Endothelial cell of umbilical vein (primary cell): ENCODE measurements at regions not wholly inside any gene's neighbourhood (a gene's known extent, or its start where the extent isn't known, plus 50 kb on each side); places are given as distances from the start of the nearest gene placed in this dataset.
"Not testable (repeated sequence)": the region's sequence is repeated elsewhere in the genome, so short reads cannot be mapped to it uniquely, and the experiment has no call there.

Experiments used
- BruUV-seq: library from RNA; stranded (reverse); fragments of 400-500 nt; replicated peaks from 2 replicates; lab custom pipeline; 2021; lab: Mats Ljungman, UMichigan
- CTCF ChIA-PET: fragments of 300-600, 350-600 bp; sonication (Branson Sonifier 250); formaldehyde crosslinking; loops from one replicate; lab custom pipeline; 2021; ENCODE audit warnings: antibody characterized with exemption, inconsistent platforms; lab: Charles Lee
- POLR2A ChIA-PET: fragments of 300-600, 350-600 bp; sonication (Branson Sonifier 250); formaldehyde crosslinking; loops from one replicate; lab custom pipeline; 2021; ENCODE audit warnings: antibody characterized with exemption, inconsistent platforms; lab: Charles Lee
- DNase-seq: peaks from one replicate; pipeline ENCODE4 v3.0.0-alpha.2; 2011; ENCODE audit warnings: low read depth, low spot score
- FAIRE-seq: peaks from 2 replicates; lab custom pipeline; 2011; peaks lifted over from hg19 to GRCh38; lab: Jason Lieb, UNC
- H2AFZ ChIP-seq: 2 replicates; pipeline ENCODE4 v1.6.0; 2012; ENCODE audit warnings: low read depth, low read length, control low read depth, inconsistent platforms
- H3K27ac ChIP-seq: 2 replicates; pipeline ENCODE4 v1.5.1; 2011; ENCODE audit warnings: low read depth, mild to moderate bottlenecking, control low read depth, low read length, moderate library complexity; ENCODE audit not compliant: insufficient read depth
- H3K27me3 ChIP-seq, 2 experiments: 2 replicates each; pipeline versions ENCODE4 v1.6.0 to v1.6.1; 2011; ENCODE audit warnings: low read length in 2 of 2, mixed read lengths in 1 of 2; ENCODE audit not compliant: control insufficient read depth in 2 of 2, insufficient read depth in 2 of 2
- H3K36me3 ChIP-seq, 2 experiments: 2 replicates in 1 of 2; 3 replicates in 1 of 2; pipeline ENCODE4 v1.5.1; 2011; ENCODE audit warnings: low read length in 2 of 2, mild to moderate bottlenecking in 1 of 2, moderate library complexity in 1 of 2; ENCODE audit not compliant: control insufficient read depth in 2 of 2, insufficient read depth in 2 of 2; ENCODE audit errors: extremely low read depth in 1 of 2
- H3K4me1 ChIP-seq: 3 replicates; pipeline ENCODE4 v1.5.1; 2011; ENCODE audit warnings: mild to moderate bottlenecking, low read length; ENCODE audit not compliant: control insufficient read depth, insufficient read depth; ENCODE audit errors: extremely low read depth
- H3K4me2 ChIP-seq: 2 replicates; pipeline ENCODE4 v1.6.1; 2011; ENCODE audit warnings: low read length, control low read depth, mixed read lengths; ENCODE audit not compliant: insufficient read depth
- H3K4me3 ChIP-seq, 3 experiments: fragments of 200-600 bp in 1 of 3; sonication (generic), shearing (Covaris generic) in 1 of 3; replicated peaks in 1 of 3; 2 replicates each; pipeline ENCODE4 v1.5.1; 2011 to 2016; ENCODE audit warnings: control low read depth in 3 of 3, low read length in 3 of 3, mild to moderate bottlenecking in 2 of 3, inconsistent platforms in 1 of 3, low read depth in 1 of 3, moderate library complexity in 1 of 3; ENCODE audit not compliant: insufficient read depth in 1 of 3
- H3K79me2 ChIP-seq: 2 replicates; pipeline ENCODE4 v1.6.0; 2012; ENCODE audit warnings: low read length, inconsistent platforms; ENCODE audit not compliant: control insufficient read depth, insufficient read depth
- H3K9ac ChIP-seq: replicated peaks from 2 replicates; pipeline ENCODE3; 2011; ENCODE audit warnings: low read length, control low read depth; ENCODE audit not compliant: insufficient read depth; ENCODE audit errors: extremely low read depth
- H3K9me1 ChIP-seq: replicated peaks from 3 replicates; pipeline ENCODE4 v1.6.0; 2011; ENCODE audit warnings: mild to moderate bottlenecking, low read length; ENCODE audit not compliant: control insufficient read depth, insufficient read depth; ENCODE audit errors: extremely low read depth
- H3K9me3 ChIP-seq: replicated peaks from 2 replicates; pipeline ENCODE4 v1.5.1; 2012; ENCODE audit warnings: low read length, inconsistent platforms; ENCODE audit not compliant: control insufficient read depth, insufficient read depth
- H4K20me1 ChIP-seq: replicated peaks from 2 replicates; pipeline ENCODE3; 2011; ENCODE audit warnings: mild to moderate bottlenecking, low read length; ENCODE audit not compliant: control insufficient read depth, insufficient read depth; ENCODE audit errors: extremely low read depth
- EZH2 ChIP-seq: IDR thresholded peaks from 2 replicates; pipeline ENCODE4 v1.6.1; 2012; ENCODE audit warnings: borderline replicate concordance, low read depth, mild to moderate bottlenecking, moderate library complexity, low read length, inconsistent platforms; ENCODE audit not compliant: severe bottlenecking
- FOS ChIP-seq: IDR thresholded peaks from 2 replicates; pipeline ENCODE4 v1.6.1; 2011; ENCODE audit warnings: mild to moderate bottlenecking, low read length, moderate library complexity, borderline replicate concordance; ENCODE audit not compliant: insufficient read depth
- GATA2 ChIP-seq: IDR thresholded peaks from 2 replicates; pipeline ENCODE4 v1.7.0; 2011; ENCODE audit warnings: low read depth, mild to moderate bottlenecking, moderate library complexity, mixed read lengths, low read length; ENCODE audit not compliant: insufficient read length, insufficient read depth
- JUN ChIP-seq: IDR thresholded peaks from 2 replicates; pipeline ENCODE4 v1.6.1; 2011; ENCODE audit warnings: borderline replicate concordance, low read depth; ENCODE audit not compliant: insufficient read length, insufficient read depth
- MAX ChIP-seq: IDR thresholded peaks from 2 replicates; pipeline ENCODE4 v1.6.1; 2011; ENCODE audit not compliant: insufficient read depth, insufficient read length
- MYC ChIP-seq: IDR thresholded peaks from one replicate; pipeline ENCODE4 v1.6.1; 2011; ENCODE audit warnings: mild to moderate bottlenecking, low read depth, low read length
- POLR2A ChIP-seq: IDR thresholded peaks from 2 replicates; pipeline ENCODE4 v1.6.1; 2012; ENCODE audit warnings: low read depth, mild to moderate bottlenecking, control low read depth, low read length
- POLR2AphosphoS5 ChIP-seq: IDR thresholded peaks from 2 replicates; pipeline ENCODE4 v1.6.1; 2012; ENCODE audit warnings: low read depth, mild to moderate bottlenecking, control low read depth, low read length, moderate library complexity; ENCODE audit not compliant: insufficient read depth
- dilution Hi-C: fragments of 300-500 bp; cut with MboI; formaldehyde crosslinking; loops from one replicate; pipeline ENCODE4 v1.15.0; 2019; ENCODE audit warnings: low sequenced_read_pairs; ENCODE audit not compliant: extremely low pct_ligation_motif_present
- intact Hi-C: fragments of 100-400 bp; cut with micrococcal nuclease; formaldehyde crosslinking; loops from one replicate; pipeline ENCODE4 v1.10.0; 2022
- TF ChIP-seq, protein P1 (sequence below), 2 donors: IDR thresholded peaks; 1 replicate in 1 of 2; 2 replicates in 1 of 2; pipeline ENCODE4 v1.5.1; 2011; ENCODE audit warnings: low read length in 2 of 2, mild to moderate bottlenecking in 2 of 2, moderate library complexity in 2 of 2, control low read depth in 1 of 2, inconsistent platforms in 1 of 2, low read depth in 1 of 2; ENCODE audit not compliant: insufficient read depth in 1 of 2; ENCODE audit errors: extremely low read depth in 1 of 2

- TF ChIP-seq JUN (no peak), GATA2 (no peak), MYC (no peak), POLR2AphosphoS5 (no peak), POLR2A (no peak), EZH2 (no peak), MAX (no peak), FOS (no peak)
- TF ChIP-seq, protein P1, sequence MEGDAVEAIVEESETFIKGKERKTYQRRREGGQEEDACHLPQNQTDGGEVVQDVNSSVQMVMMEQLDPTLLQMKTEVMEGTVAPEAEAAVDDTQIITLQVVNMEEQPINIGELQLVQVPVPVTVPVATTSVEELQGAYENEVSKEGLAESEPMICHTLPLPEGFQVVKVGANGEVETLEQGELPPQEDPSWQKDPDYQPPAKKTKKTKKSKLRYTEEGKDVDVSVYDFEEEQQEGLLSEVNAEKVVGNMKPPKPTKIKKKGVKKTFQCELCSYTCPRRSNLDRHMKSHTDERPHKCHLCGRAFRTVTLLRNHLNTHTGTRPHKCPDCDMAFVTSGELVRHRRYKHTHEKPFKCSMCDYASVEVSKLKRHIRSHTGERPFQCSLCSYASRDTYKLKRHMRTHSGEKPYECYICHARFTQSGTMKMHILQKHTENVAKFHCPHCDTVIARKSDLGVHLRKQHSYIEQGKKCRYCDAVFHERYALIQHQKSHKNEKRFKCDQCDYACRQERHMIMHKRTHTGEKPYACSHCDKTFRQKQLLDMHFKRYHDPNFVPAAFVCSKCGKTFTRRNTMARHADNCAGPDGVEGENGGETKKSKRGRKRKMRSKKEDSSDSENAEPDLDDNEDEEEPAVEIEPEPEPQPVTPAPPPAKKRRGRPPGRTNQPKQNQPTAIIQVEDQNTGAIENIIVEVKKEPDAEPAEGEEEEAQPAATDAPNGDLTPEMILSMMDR (IDR thresholded peaks at IDR 0.05; ENCODE audit: extremely low read depth in 1 of 2, insufficient read depth in 1 of 2, low read depth in 1 of 2, low read length in 2 of 2): no peak
- no peaks in the 10 kb centered on the region for H3K9me3 ChIP-seq
- no peaks in the 10 kb centered on the region for H3K4me1 ChIP-seq
- H3K4me2 ChIP-seq: no peak overlapping the region
- H3K9me1 ChIP-seq: no peaks in the 10 kb centered on the region
- intact Hi-C loops (no loop called here), dilution Hi-C loops (no loop called here)
- H3K36me3 ChIP-seq: no peaks in the 10 kb centered on the region
- H2AFZ ChIP-seq: no peak overlapping the region
- H3K4me3 ChIP-seq: no peak overlapping the region
- H3K27me3 ChIP-seq: no peaks in the 10 kb centered on the region
- no peak for FAIRE-seq
- H3K9ac ChIP-seq: no peak overlapping the region
- ChIA-PET CTCF (no interaction called here), POLR2A (no interaction called here)
- no peak overlapping the region for H3K27ac ChIP-seq
- no TSS peak for BruUV-seq
- DNase-seq: no peak
- H3K79me2 ChIP-seq: no peaks in the 10 kb centered on the region
- no peaks in the 10 kb centered on the region for H4K20me1 ChIP-seq
Observed at GRCh38 chrX:77389891-77390290, 57.3 kb upstream of the FGF16 start.

- H3K4me3 ChIP-seq, H3K4me1 ChIP-seq, POLR2A ChIA-PET, FAIRE-seq, BruUV-seq, H3K79me2 ChIP-seq, intact Hi-C loops, H3K4me2 ChIP-seq, H4K20me1 ChIP-seq, dilution Hi-C loops, CTCF ChIA-PET, H3K36me3 ChIP-seq, H3K9ac ChIP-seq, DNase-seq, H3K9me3 ChIP-seq, H3K27me3 ChIP-seq, H3K27ac ChIP-seq, H2AFZ ChIP-seq, H3K9me1 ChIP-seq: not testable (repeated sequence)
Observed at GRCh38 chrX:77390365-77390764, 56.8 kb upstream of the FGF16 start.
